Non-pigmented ciliary epithelial cell (primary cell): ENCODE measurements at regions not wholly inside any gene's neighbourhood (a gene's known extent, or its start where the extent isn't known, plus 50 kb on each side); places are given as distances from the start of the nearest gene placed in this dataset.
A peak's percentile ranks its signal among the peaks of the same experiment; 100 is the strongest.

Experiments
- DNase-seq: peaks from one replicate; pipeline ENCODE4 v3.0.0-alpha.2; 2010; ENCODE audit warnings: low read depth

DNA sequence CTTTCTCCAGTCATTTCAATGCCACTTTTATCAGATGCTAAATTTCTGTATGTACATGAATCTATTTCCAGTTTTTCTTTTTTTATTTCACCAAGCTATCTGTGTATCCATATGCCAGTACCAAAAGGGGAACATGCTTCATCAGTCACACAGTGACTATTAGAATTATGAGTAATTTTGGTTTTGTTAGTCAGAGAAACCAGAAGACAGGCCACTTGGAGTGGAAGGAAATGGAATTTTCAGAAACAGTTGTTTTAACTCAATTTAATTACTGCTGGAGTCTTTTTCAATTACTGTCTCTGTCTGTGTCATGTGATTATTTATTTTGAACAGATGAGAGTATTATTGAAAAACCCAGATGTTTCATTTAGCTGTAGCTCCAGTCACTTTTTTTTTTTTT, 84.6 kb upstream of the ANO3 start:
- DNase-seq, result peak; percentile 31

DNA sequence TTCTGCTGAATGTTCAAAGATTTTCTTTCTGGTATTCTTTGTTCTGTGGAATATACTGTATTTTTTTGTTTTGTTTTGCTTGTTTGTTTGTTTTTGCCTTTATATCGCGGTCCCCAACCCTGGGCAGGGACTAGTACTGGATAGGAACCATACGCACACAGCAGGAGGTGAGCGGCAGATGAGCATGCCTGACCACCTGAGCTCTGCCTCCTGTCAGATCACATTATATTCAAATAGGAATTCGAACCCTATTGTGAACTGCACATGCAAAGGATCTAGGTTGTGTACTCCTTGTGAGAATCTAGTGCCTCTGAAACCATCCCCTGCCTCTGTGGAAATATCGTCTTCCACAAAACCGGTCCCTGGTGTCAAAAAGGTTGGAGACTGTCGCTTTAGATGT, 83.3 kb upstream of the ANO3 start:
- no peak for DNase-seq

DNA sequence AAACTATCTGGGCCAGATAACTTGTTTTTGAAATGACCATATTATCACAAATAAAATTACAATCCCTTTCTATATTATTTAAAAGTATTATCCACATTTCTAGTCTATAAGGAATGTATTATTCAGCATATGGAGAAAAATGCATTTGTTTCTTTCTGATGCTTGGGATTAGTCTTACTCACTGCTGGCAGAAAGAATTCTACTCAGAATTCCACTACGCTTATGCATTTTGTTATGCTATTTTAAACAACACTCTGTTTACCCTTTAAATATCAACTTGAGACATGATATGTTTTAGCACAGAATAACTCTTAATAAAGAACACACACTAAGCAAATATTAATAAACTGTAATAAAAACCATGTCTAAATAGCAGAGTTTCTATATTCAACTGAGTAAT, 77.6 kb upstream of the ANO3 start:
- DNase-seq, result no peak

DNA sequence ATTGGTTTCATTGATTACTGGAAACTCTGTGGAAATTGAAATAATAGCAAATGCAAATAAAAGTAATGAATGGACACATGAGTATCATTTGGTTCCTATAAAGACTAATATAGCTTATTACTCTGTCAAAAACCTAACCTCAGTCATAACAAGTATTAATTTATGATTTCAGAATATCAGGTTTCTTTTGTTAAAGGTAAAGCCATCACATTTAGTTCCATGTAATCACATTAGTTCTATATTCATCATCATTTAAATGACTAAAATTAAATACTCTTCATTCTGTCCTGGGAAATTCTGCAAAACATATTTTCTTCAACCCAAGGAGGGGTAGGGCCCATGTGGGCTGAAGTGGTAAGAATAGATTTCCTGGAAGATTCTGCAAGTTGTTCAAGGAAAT, 68.2 kb upstream of the ANO3 start:
- no peak for DNase-seq

DNA sequence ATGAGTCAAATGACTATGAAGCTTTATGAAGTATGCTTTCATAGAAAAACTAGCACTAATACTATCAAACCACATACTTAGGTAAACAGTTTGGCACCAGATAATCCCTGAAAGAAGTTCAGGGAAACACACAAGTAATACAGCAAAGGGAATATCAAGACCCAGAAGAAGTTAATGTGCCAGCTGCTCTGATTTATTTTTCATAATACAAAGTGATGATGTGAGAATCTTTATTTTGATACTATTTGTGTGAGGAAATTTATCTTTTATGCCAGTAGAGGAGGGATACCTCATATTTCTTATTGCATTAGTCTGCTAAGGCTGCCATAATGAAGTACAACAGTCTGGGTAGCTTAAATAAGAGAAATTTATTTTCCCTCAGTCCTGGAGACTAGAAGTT, 67.7 kb upstream of the ANO3 start:
- no peak for DNase-seq

DNA sequence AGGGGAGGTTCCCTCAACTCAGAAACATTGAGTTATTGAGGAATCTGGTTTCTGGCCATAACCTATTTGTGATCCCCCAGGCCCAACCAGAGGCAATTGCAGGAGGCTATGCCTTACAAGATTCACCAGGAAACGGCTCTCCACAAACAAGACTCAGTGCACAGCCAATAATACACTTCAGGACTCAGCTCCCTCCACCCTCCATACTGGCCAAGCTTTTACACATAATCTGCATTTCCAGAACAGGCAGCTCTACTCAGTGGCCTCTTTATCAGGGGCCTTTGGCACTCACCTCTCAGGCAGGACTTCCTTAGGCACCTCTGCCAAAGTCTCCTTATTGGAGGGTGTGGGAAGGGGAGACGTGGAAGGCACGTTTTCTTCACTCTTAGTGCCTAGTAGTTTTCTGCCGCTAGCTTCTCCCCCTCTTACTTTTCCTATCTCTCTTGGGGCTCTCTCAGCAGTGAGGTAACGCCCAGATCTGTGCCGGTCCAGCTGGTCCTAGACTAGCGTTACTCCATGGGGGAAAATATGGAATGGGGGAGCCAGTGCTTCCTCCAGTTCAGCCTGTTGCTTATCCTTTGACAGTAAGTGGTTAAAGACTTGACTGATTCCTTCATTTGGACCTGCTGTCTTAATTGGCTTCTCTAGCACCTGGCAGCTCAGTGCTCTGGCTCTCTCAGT, 62.8 kb upstream of the ANO3 start:
- no peak for DNase-seq

DNA sequence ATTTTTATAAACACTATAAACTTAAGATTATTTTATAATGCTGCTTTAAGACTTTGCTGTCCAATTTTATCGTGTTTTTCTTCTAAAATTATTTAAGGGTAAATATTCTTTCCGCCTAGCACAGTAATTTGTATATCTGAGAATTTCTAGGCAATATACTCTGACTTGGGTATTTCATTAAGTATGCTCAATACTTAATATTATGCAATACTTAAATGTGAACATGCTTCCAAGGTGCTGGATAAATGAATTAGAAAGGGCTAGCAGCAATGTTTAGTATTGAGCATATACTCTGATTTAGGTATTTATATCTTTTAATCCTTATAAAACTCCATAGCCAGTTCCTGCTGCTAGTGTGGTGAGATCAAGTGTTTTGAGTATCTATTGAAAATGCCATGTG, 60.3 kb upstream of the ANO3 start:
- DNase-seq, result no peak

DNA sequence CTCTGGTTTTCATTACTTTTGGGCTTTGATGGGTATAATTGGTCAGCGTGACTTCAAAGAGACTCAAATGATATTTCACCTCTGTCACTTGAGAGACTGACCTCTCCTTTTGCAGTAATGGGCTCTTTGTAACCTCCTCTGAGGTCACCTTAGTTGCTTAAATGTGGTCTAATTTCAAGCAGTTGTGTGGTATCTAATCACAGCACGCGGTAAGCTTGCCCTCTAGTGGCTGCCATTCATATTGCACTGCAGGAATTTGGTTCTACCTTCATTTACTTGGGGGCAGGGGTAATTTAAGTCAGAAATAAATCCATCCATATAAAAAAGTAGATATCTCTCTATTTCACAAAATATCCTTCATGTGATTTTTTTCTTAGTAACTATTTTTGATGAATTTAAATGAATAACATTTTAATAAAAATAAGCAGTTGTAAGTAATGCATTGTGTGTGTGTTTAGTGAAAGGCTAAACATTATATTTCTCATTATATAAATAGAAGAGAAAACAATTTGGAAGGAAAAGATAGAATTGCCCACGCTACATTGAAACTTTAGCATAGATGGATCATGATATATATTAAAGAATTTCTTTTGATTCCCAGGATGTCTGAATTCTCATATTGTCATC, 55.0 kb upstream of the ANO3 start:
- DNase-seq, result peak; percentile 30

DNA sequence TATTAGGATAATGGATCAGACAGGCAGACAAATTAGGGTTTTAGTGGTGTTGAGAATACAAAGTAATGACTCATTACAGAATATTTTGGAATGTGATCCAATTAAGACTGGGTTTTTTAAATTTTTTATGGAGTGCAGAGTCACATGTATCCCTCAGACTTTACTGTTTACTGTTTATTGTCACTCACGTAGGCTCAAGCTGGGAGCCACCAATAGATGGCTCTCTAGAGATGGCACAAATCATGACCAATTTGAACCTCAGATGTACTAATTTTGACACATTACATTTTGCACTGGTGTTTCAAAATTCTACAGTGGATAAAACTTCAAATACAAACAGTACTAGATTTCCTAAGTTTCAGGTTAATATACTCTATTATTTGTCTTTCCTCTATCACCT, 53.6 kb upstream of the ANO3 start:
- no peak for DNase-seq
